Fibroblast of lung (primary cell): ENCODE measurements at regions not wholly inside any gene's neighbourhood (a gene's known extent, or its start where the extent isn't known, plus 50 kb on each side); places are given as distances from the start of the nearest gene placed in this dataset.
"Not testable (repeated sequence)": the region's sequence is repeated elsewhere in the genome, so short reads cannot be mapped to it uniquely, and the experiment has no call there.

Experiments
- DNase-seq, 2 donors: peaks; one replicate each; pipeline versions ENCODE4 v3.0.0 to v3.0.0-alpha.2; 2010; ENCODE audit warnings: low read depth in 2 of 2
- H2AFZ ChIP-seq: 2 replicates; pipeline ENCODE4 v1.5.1; 2012; ENCODE audit warnings: low read length, control low read depth, inconsistent platforms
- H3K27ac ChIP-seq: 2 replicates; pipeline ENCODE4 v1.5.1; 2011; ENCODE audit warnings: low read length, control low read depth; ENCODE audit not compliant: insufficient read depth
- H3K27me3 ChIP-seq: 2 replicates; pipeline ENCODE4 v1.5.1; 2011; ENCODE audit warnings: mild to moderate bottlenecking, low read length; ENCODE audit not compliant: control insufficient read depth, insufficient read depth
- H3K36me3 ChIP-seq: 2 replicates; pipeline ENCODE4 v1.5.1; 2011; ENCODE audit warnings: low read length; ENCODE audit not compliant: control insufficient read depth, insufficient read depth
- H3K4me1 ChIP-seq: 2 replicates; pipeline ENCODE4 v1.5.1; 2011; ENCODE audit warnings: low read length; ENCODE audit not compliant: control insufficient read depth, insufficient read depth; ENCODE audit errors: extremely low read depth
- H3K4me2 ChIP-seq: 2 replicates; pipeline ENCODE4 v1.5.1; 2011; ENCODE audit warnings: low read length, control low read depth; ENCODE audit not compliant: insufficient read depth; ENCODE audit errors: extremely low read depth
- H3K4me3 ChIP-seq, 4 experiments: fragments of 200-600 bp in 1 of 4; sonication (generic) in 1 of 4; replicated peaks in 1 of 4; 2 replicates each; pipeline ENCODE4 v1.5.1; 2011 to 2016; ENCODE audit warnings: low read length in 4 of 4, low read depth in 3 of 4, mild to moderate bottlenecking in 3 of 4, control low read depth in 2 of 4, inconsistent platforms in 1 of 4, mixed read lengths in 1 of 4; ENCODE audit not compliant: insufficient read depth in 1 of 4; ENCODE audit errors: control extremely low read depth in 1 of 4
- H3K79me2 ChIP-seq: 2 replicates; pipeline ENCODE4 v1.5.1; 2012; ENCODE audit warnings: mild to moderate bottlenecking, low read length, inconsistent platforms; ENCODE audit not compliant: control insufficient read depth, insufficient read depth
- H3K9ac ChIP-seq: 2 replicates; pipeline ENCODE4 v1.5.1; 2011; ENCODE audit warnings: mild to moderate bottlenecking, low read length, control low read depth; ENCODE audit not compliant: insufficient read depth
- H3K9me3 ChIP-seq: 2 replicates; pipeline ENCODE4 v1.5.1; 2012; ENCODE audit warnings: low read depth, low read length; ENCODE audit not compliant: control insufficient read depth, insufficient read depth
- H4K20me1 ChIP-seq: 2 replicates; pipeline ENCODE4 v1.5.1; 2011; ENCODE audit warnings: low read length; ENCODE audit not compliant: control insufficient read depth, insufficient read depth; ENCODE audit errors: extremely low read depth
- CTCF ChIP-seq, 2 donors: IDR thresholded peaks in 1 of 2; conservative IDR thresholded peaks in 1 of 2; 1 replicate in 1 of 2; 2 replicates in 1 of 2; pipeline ENCODE4 v1.5.1; 2011 to 2012; ENCODE audit warnings: low read length in 2 of 2, control low read depth in 1 of 2, inconsistent platforms in 1 of 2, low read depth in 1 of 2, mild to moderate bottlenecking in 1 of 2
- EZH2 ChIP-seq: IDR thresholded peaks from 2 replicates; pipeline ENCODE4 v1.5.1; 2012; ENCODE audit warnings: low read length, control low read depth, mild to moderate bottlenecking; ENCODE audit errors: missing control alignments

GRCh38 chr12:131247875-131248274, 294.2 kb downstream of the ADGRD1 start:
- H3K36me3 ChIP-seq, H3K9me3 ChIP-seq, H3K27ac ChIP-seq, H3K4me2 ChIP-seq, H2AFZ ChIP-seq, H3K9ac ChIP-seq, DNase-seq, H3K79me2 ChIP-seq, H4K20me1 ChIP-seq, H3K4me1 ChIP-seq, H3K27me3 ChIP-seq, H3K4me3 ChIP-seq: not testable (repeated sequence)

- Histone ChIP-seq H3K4me1 (no peaks in the 10 kb centered on the region), H4K20me1 (no peaks in the 10 kb centered on the region), H2AFZ (no peak overlapping the region), H3K4me2 (no peak overlapping the region), H3K9me3 (no peaks in the 10 kb centered on the region), H3K4me3 (no peak overlapping the region), H3K36me3 (no peaks in the 10 kb centered on the region), H3K79me2 (no peaks in the 10 kb centered on the region), H3K27ac (no peak overlapping the region), H3K27me3 (no peaks in the 10 kb centered on the region), H3K9ac (no peak overlapping the region)
- TF ChIP-seq CTCF (conservative IDR thresholded peaks at IDR 0.05 in 1 of 2, IDR thresholded peaks at IDR 0.05 in 1 of 2; ENCODE audit: low read depth in 1 of 2, low read length in 2 of 2) (no peak), EZH2 (no peak)
- no peak for DNase-seq
These were observed 295.7 kb downstream of the ADGRD1 start for GRCh38 chr12:131249246-131250027.

- no peaks in the 10 kb centered on the region for H3K79me2 ChIP-seq
- H4K20me1 ChIP-seq: no peaks in the 10 kb centered on the region
- no peaks in the 10 kb centered on the region for H3K4me1 ChIP-seq
- TF ChIP-seq EZH2: no peak
- no peak for TF ChIP-seq CTCF (conservative IDR thresholded peaks at IDR 0.05 in 1 of 2, IDR thresholded peaks at IDR 0.05 in 1 of 2; ENCODE audit: low read depth in 1 of 2, low read length in 2 of 2)
- no peaks in the 10 kb centered on the region for H3K9me3 ChIP-seq
- no peak overlapping the region for H3K27ac ChIP-seq
- H3K27me3 ChIP-seq: no peaks in the 10 kb centered on the region
- no peaks in the 10 kb centered on the region for H3K36me3 ChIP-seq
- H3K4me2 ChIP-seq: no peak overlapping the region
- no peak for DNase-seq
- no peak overlapping the region for H3K9ac ChIP-seq
- H2AFZ ChIP-seq: no peak overlapping the region
- H3K4me3 ChIP-seq: no peak overlapping the region
These were observed 296.6 kb downstream of the ADGRD1 start for GRCh38 chr12:131250028-131250950.
